Dermis microvascular lymphatic vessel endothelial cell (primary cell): ENCODE measurements at regions not wholly inside any gene's neighbourhood (a gene's known extent, or its start where the extent isn't known, plus 50 kb on each side); places are given as distances from the start of the nearest gene placed in this dataset.
"Not testable (repeated sequence)": the region's sequence is repeated elsewhere in the genome, so short reads cannot be mapped to it uniquely, and the experiment has no call there.

Source experiments
- DNase-seq, 2 donors: peaks; one replicate each; pipeline versions ENCODE4 v3.0.0 to v3.0.0-alpha.2; 2010; ENCODE audit warnings: low read depth in 2 of 2

- no peak for DNase-seq
These were observed 389.2 kb upstream of the EMCN start for GRCh38 chr4:100906973-100907372.

GRCh38 chr4:100900945-100901344 lies 383.1 kb upstream of the EMCN start:
- not testable (repeated sequence) for DNase-seq

GRCh38 chr4:100900134-100900533 lies 382.3 kb upstream of the EMCN start:
- no peak for DNase-seq

- no peak for DNase-seq
These were observed 381.0 kb upstream of the EMCN start for GRCh38 chr4:100898844-100899243.

- no peak for DNase-seq
These were observed 377.9 kb upstream of the EMCN start for GRCh38 chr4:100895556-100896197.

GRCh38 chr4:100894339-100894870 lies 376.6 kb upstream of the EMCN start:
- DNase-seq, result no peak

GRCh38 chr4:100891808-100892207 lies 374.0 kb upstream of the EMCN start:
- no peak for DNase-seq

- DNase-seq, result no peak
These were observed 372.1 kb upstream of the EMCN start for GRCh38 chr4:100889898-100890297.

GRCh38 chr4:100889401-100889800 lies 371.6 kb upstream of the EMCN start:
- no peak for DNase-seq

- no peak for DNase-seq
These were observed 364.8 kb upstream of the EMCN start for GRCh38 chr4:100882661-100883060.

GRCh38 chr4:100881283-100881682 lies 363.5 kb upstream of the EMCN start:
- DNase-seq, result no peak

- peak in 1 of 2 donors; percentile 8 for DNase-seq
These were observed 362.2 kb upstream of the EMCN start for GRCh38 chr4:100880011-100880410.

GRCh38 chr4:100879471-100879870 lies 361.6 kb upstream of the EMCN start:
- DNase-seq, result no peak

- DNase-seq, result no peak
These were observed 358.7 kb upstream of the EMCN start for GRCh38 chr4:100876546-100876945.

GRCh38 chr4:100875296-100876068 lies 357.7 kb upstream of the EMCN start:
- no peak for DNase-seq

- DNase-seq, result no peak
These were observed 355.0 kb upstream of the EMCN start for GRCh38 chr4:100872811-100873210.

GRCh38 chr4:100870940-100871772 lies 353.3 kb upstream of the EMCN start:
- no peak for DNase-seq

GRCh38 chr4:100869276-100869675 lies 351.5 kb upstream of the EMCN start:
- DNase-seq, result no peak

- not testable (repeated sequence) for DNase-seq
These were observed 350.5 kb upstream of the EMCN start for GRCh38 chr4:100868281-100868680.

- DNase-seq, result no peak
These were observed 334.5 kb upstream of the EMCN start for GRCh38 chr4:100852326-100852725.

GRCh38 chr4:100849319-100849718 lies 331.5 kb upstream of the EMCN start:
- DNase-seq, result no peak

GRCh38 chr4:100848841-100849240 lies 331.0 kb upstream of the EMCN start:
- no peak for DNase-seq
